SK-N-MC (cell line): ENCODE measurements at regions not wholly inside any gene's neighbourhood (a gene's known extent, or its start where the extent isn't known, plus 50 kb on each side); places are given as distances from the start of the nearest gene placed in this dataset.

ENCODE experiments used
- DNase-seq: peaks from one replicate; pipeline ENCODE4 v3.0.0-alpha.2; 2011; ENCODE audit warnings: low read depth, low spot score
- H3K27ac ChIP-seq: fragments of 200-600 bp; sonication (generic); 2 replicates; pipeline ENCODE4 v1.5.1; 2016; ENCODE audit warnings: mixed run types
- H3K36me3 ChIP-seq: fragments of 200-600 bp; sonication (generic); 2 replicates; pipeline ENCODE4 v1.6.1; 2017; ENCODE audit warnings: antibody characterized with exemption, low read length, mixed read lengths; ENCODE audit not compliant: insufficient read depth
- H3K4me3 ChIP-seq: fragments of 200-600 bp; sonication (generic); 2 replicates; pipeline ENCODE4 v1.5.1; 2016
- H3K9ac ChIP-seq: fragments of 200-600 bp; sonication (generic); 2 replicates; pipeline ENCODE4 v1.8.0; 2017; ENCODE audit warnings: mixed run types, mixed read lengths; ENCODE audit not compliant: insufficient read length
- H3K9me3 ChIP-seq: fragments of 200-600 bp; sonication (generic); 2 replicates; pipeline ENCODE4 v1.6.1; 2017; ENCODE audit warnings: low read depth, mild to moderate bottlenecking, antibody characterized with exemption, low read length, moderate library complexity, mixed read lengths
- EZH2 ChIP-seq: fragments of 200-600 bp; sonication (generic); IDR thresholded peaks from one replicate; pipeline ENCODE4 v1.6.1; 2017; ENCODE audit warnings: antibody characterized with exemption
- FOXP2 ChIP-seq: optimal IDR thresholded peaks from 2 replicates; pipeline ENCODE3; 2011; ENCODE audit warnings: mild to moderate bottlenecking, moderate library complexity; ENCODE audit not compliant: insufficient read depth; ENCODE audit errors: extremely low read length, control extremely low read depth
- POLR2AphosphoS5 ChIP-seq: IDR thresholded peaks from 2 replicates; pipeline ENCODE4 v1.6.1; 2012; ENCODE audit warnings: mild to moderate bottlenecking, low read depth, low read length, borderline replicate concordance

GRCh38 chr9:115764645-115765044 is 388.9 kb upstream of the PAPPA start:
- Histone ChIP-seq H3K27ac (no peak overlapping the region), H3K9me3 (no peaks in the 10 kb centered on the region), H3K4me3 (no peak overlapping the region), H3K36me3 (no peaks in the 10 kb centered on the region), H3K9ac (no peak overlapping the region)
- TF ChIP-seq FOXP2 (no peak), EZH2 (no peak), POLR2AphosphoS5 (no peak)
- DNase-seq = no peak

GRCh38 chr9:115765060-115765459 is 388.5 kb upstream of the PAPPA start:
- H3K9ac ChIP-seq = no peak overlapping the region
- no peaks in the 10 kb centered on the region for H3K9me3 ChIP-seq
- TF ChIP-seq EZH2 (no peak), POLR2AphosphoS5 (no peak), FOXP2 (no peak)
- no peak overlapping the region for H3K27ac ChIP-seq
- no peak for DNase-seq
- H3K4me3 ChIP-seq = no peak overlapping the region
- H3K36me3 ChIP-seq = no peaks in the 10 kb centered on the region

- Histone ChIP-seq H3K9ac (no peak overlapping the region), H3K36me3 (no peaks in the 10 kb centered on the region), H3K9me3 (no peaks in the 10 kb centered on the region), H3K27ac (peak overlapping the region; percentile 35; the same call in 1 of the 2 replicates), H3K4me3 (no peak overlapping the region)
- no peak for DNase-seq
- TF ChIP-seq EZH2 (no peak), FOXP2 (no peak), POLR2AphosphoS5 (no peak)
Observed at GRCh38 chr9:115766370-115766955, 387.1 kb upstream of the PAPPA start.

- H3K9me3 ChIP-seq = no peaks in the 10 kb centered on the region
- H3K9ac ChIP-seq = no peak overlapping the region
- DNase-seq = no peak
- no peaks in the 10 kb centered on the region for H3K36me3 ChIP-seq
- no peak for TF ChIP-seq FOXP2
- no peak for TF ChIP-seq POLR2AphosphoS5
- TF ChIP-seq EZH2 = no peak
- H3K4me3 ChIP-seq = no peak overlapping the region
- no peak overlapping the region for H3K27ac ChIP-seq
Observed at GRCh38 chr9:115770521-115770920, 383.1 kb upstream of the PAPPA start.

- TF ChIP-seq POLR2AphosphoS5 (no peak), FOXP2 (no peak), EZH2 (no peak)
- no peak overlapping the region for H3K4me3 ChIP-seq
- H3K9ac ChIP-seq = no peak overlapping the region
- no peaks in the 10 kb centered on the region for H3K9me3 ChIP-seq
- no peaks in the 10 kb centered on the region for H3K36me3 ChIP-seq
- no peak overlapping the region for H3K27ac ChIP-seq
- no peak for DNase-seq
Observed at GRCh38 chr9:115775659-115776058, 377.9 kb upstream of the PAPPA start.

GRCh38 chr9:115777610-115778009 is 376.0 kb upstream of the PAPPA start:
- no peak for DNase-seq
- H3K27ac ChIP-seq = 0 out of 2 replicates have a peak overlapping the region, but pooled peaks have one; percentile 28
- H3K36me3 ChIP-seq = no peaks in the 10 kb centered on the region
- H3K4me3 ChIP-seq = no peak overlapping the region
- no peaks in the 10 kb centered on the region for H3K9me3 ChIP-seq
- TF ChIP-seq FOXP2 (no peak), POLR2AphosphoS5 (no peak), EZH2 (no peak)
- no peak overlapping the region for H3K9ac ChIP-seq

- TF ChIP-seq FOXP2 = no peak
- no peak for TF ChIP-seq POLR2AphosphoS5
- TF ChIP-seq EZH2 = no peak
- H3K4me3 ChIP-seq = no peak overlapping the region
- no peak for DNase-seq
- H3K9me3 ChIP-seq = no peaks in the 10 kb centered on the region
- H3K9ac ChIP-seq = no peak overlapping the region
- no peak overlapping the region for H3K27ac ChIP-seq
- H3K36me3 ChIP-seq = no peaks in the 10 kb centered on the region
Observed at GRCh38 chr9:115781070-115781736, 372.4 kb upstream of the PAPPA start.

GRCh38 chr9:115786321-115786720 is 367.3 kb upstream of the PAPPA start:
- H3K9ac ChIP-seq = no peak overlapping the region

More at GRCh38 chr9:115786321-115786720, 367.3 kb upstream of the PAPPA start:
- Histone ChIP-seq H3K36me3 (no peaks in the 10 kb centered on the region), H3K9me3 (no peaks in the 10 kb centered on the region), H3K4me3 (no peak overlapping the region), H3K27ac (no peak overlapping the region)
- no peak for DNase-seq
- TF ChIP-seq EZH2 (no peak), POLR2AphosphoS5 (no peak), FOXP2 (no peak)
